GM18907 (cell line): ENCODE measurements at regions not wholly inside any gene's neighbourhood (a gene's known extent, or its start where the extent isn't known, plus 50 kb on each side); places are given as distances from the start of the nearest gene placed in this dataset.
A peak's percentile ranks its signal among the peaks of the same experiment; 100 is the strongest.

Experiments used
- ATAC-seq: cut with Tn5 transposase; IDR thresholded peaks from one replicate; pipeline ENCODE4 v1.9.1; 2021; ENCODE audit warnings: mild to moderate bottlenecking, moderate library complexity; ENCODE audit not compliant: unreplicated experiment

DNA sequence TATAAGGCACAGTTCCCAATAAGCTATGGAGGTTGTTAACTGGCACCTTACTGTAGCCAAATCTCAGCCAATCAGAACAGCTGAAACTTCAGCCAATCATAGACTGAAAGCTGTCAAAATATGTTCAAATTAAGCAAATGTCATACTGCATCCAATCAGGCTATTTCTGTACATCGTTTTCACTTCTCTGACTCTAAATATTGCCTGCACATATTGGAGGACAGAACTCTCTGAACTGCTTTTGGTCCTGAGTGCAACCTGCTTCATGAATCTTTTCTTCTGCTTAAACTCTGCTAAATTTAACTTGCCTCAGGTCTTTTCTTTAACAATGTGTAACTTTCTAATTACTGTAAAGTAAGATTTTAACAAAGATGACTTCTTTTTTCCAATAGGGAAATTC lies 1198.9 kb upstream of the PCDH7 start:
- ATAC-seq = no peak

DNA sequence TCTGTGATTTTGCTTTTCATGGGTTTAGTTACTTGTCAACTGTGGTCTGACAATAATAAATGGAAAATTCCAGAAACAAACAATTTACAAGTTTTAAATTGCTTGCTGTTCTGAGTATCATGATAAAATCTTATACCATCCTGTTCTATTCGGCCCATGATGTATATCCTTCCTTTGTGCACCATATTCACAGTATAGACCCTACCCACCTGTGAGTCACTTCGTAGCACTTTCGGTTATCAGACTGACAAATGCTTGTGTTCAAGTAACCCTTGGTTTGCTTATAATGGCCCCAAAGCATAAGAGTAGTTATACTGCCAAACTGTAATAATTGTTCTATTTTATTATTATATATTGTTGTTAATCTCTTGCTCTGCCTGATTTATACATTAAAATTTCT lies 1183.4 kb upstream of the PCDH7 start:
- no peak for ATAC-seq

DNA sequence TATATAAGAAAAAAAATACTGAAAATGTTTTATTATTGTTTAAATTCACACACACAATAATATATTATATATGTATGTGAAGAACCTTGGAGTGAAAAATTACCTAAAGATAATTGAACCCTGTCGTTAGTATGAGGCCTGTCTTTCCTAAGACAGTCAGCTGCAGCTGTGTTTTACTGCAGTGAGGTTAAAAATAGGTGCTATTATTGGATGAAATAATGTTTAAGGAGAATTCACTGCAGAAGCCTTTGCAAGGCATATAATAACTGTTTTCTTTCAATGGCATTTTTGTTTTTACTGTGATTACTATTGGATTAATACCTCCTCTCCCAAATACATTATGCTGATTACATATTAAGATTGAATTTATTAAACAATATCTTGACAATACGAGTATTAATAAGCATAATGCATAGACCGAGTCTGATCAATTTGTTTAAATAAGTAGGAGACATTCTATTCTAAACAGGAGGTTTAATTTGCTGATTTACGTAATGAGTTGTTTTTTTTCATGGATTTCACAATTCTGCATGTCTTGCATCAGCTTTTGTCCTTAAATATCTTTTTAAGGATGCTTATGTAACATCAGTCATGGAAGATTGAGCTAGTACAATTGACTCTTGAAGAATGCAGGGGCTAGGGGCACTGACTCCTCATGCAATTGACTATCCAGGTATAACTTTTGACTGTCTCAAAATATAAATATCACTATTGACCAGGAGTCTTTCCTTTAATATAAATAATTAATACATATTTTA lies 1181.1 kb upstream of the PCDH7 start:
- ATAC-seq = no peak

DNA sequence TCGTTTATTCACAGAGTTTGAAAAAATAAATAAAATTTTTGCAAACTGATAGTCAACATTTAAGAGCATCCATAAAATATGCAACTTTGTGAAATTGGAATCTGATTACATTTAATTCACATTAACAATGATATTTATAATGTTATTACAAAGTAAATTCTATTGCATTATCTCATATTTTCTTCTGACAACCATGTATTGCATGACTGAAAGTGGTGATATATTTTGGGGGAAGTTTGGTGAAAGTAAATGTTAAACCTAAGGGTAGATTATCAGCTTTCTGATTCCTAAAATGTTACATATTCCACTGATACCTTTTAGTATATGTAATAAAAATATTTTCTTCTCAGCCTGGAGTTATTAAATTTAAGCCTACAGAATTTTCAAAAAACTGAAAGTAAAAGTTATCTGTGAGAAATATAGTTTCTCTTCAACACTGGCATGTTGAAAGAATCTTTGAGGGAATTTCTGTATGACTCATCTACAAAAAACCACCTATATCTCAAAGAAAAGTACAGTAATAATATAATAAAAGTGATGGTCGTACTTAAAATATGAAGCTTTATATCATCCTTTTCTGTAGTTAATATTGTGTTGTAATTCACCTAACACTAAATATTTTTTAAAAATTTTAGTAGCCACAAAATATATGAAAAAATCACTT lies 1179.6 kb upstream of the PCDH7 start:
- ATAC-seq = peak; percentile 72

DNA sequence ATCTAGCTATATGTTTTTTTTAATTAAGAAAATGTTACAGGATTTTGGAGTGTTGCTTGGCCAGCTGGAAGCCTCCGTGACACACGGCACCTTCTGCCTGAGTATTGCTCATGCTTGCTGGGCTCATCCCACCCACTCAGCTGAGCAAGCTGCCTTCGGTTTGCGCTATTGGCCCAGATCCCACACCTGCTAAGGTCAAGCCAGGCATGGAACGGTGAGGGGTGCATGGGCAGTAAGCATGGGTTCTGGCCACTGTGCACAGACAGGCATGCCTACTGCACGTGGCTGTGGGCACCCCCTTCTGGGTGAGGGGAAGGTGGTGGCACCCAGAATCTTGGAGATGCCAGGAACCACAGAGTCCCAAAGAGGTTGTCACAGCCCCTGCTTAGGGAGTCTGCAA lies 1178.4 kb upstream of the PCDH7 start:
- no peak for ATAC-seq

DNA sequence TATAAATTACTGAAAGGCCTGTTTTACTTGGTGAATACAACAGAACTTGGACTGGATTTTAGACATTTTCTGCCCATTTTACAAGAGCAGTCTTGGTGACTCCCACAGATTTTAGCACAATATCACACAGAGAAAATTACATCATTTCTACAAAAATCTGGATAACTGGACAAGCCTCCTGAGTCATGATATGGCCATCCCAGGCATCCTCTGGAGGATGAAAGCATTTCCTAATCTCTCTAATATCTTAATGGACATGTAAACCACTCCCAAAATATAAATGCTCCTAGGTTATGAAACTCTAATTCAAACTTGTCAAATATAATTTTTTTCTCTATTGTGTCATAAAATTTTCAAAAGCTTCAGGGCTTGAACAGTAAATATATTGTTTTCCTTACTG lies 1170.8 kb upstream of the PCDH7 start:
- ATAC-seq = no peak

DNA sequence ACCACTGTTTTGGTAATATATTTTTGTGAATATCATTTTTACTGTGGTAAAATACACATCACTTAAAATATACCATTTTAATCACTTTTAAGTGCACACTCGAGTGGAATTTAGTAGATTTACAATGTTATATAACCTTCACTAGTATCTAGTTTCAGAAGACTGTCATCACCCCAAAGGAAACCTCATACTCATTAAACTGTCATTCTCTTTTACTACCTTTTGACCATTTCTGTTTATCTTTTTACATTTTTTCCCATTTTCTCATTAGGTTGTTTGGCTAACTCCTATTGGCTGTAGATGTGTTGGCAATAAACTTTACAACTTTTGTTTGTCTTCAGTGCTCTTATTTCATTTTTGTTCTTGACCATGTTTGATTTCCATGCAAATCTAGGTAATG lies 1168.3 kb upstream of the PCDH7 start:
- no peak for ATAC-seq

DNA sequence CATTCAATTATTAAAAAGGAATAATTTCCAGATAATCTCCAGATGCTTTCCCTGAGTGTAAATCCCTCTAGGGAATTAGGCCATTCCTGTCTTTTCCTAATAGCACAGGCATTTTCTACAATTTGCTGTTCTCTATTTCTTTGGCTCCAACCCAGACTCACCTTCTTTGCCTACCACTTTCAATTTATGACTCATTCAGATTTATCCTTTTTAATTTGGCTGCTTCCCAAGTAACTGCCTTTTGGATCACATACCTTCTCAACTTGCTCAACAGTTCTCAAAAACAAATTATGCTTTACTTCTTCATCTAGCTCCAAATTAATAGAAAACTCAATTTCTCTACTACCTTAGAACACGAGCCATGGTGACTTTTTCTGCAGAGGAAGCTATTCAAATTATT lies 1166.3 kb upstream of the PCDH7 start:
- ATAC-seq = no peak

DNA sequence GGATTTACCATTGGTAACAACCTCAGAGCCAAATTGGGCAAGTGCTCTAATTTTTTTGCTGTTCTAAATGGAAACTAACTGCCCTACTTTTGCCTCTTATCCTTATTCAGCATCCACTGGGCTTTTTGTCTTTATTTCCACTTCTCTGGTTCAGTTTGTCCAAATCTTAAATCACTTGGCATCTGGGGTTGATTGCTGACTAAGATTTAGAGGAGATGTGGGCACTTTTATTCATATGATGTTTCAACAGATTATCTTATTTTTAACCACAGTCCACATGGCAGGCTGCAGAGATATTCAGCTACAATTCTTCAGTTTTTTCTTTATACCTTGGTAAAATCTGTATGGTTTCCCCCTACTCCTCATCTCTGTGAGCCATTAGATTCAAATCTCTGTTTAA lies 1161.4 kb upstream of the PCDH7 start:
- ATAC-seq = no peak

DNA sequence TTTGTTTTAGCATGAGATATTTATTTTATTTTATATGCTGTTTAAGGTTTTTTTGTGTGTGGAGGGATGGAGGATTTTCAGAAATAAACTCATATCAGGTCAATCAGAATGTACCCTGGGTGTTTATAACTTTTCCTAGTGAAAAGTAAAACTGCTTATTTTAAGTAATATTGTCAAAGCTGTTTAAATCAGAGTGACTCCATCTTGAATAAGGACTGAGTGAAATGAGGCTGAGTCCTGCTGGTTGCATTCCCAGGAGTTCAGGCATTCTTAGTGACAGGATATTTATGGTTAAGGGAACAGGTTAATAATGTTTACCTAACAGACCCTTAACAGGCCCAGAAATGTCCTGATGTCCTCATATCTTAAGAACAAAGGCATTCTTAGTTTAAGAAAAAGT lies 1160.9 kb upstream of the PCDH7 start:
- no peak for ATAC-seq

DNA sequence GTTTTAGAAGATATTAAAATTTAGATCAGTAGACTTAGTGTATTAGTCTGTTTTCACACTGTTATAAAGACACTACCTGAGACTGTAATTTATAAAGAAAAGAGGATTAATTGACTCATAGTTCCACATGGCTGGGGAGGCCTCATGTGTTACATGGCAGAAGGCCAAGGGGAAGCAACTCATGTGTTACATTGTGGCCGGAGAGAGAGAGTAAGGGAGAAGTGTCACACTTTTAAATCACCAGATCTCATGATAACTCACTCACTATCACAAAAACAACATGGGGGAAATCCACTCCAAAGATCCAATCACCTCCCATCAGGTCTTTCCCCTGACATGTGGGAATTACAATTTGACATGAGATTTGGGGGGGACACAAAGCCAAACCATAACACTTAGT lies 1159.7 kb upstream of the PCDH7 start:
- no peak for ATAC-seq

DNA sequence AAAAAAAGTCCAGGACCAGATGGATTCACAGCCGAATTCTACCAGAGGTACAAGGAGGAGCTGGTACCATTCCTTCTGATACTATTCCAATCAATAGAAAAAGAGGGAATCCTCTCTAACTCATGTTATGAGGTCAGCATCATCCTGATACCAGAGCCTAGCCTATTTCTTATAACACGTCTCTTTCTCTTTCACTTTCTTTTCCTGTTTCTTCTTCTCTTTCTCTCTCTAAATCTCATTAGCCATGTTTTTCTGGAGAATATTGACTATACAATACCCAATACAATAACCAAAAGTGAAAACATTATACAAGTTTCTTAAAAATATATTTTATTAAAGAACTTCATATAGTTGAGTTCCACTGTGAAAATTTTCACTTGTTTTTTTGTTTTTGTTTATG lies 1154.9 kb upstream of the PCDH7 start:
- ATAC-seq = no peak

DNA sequence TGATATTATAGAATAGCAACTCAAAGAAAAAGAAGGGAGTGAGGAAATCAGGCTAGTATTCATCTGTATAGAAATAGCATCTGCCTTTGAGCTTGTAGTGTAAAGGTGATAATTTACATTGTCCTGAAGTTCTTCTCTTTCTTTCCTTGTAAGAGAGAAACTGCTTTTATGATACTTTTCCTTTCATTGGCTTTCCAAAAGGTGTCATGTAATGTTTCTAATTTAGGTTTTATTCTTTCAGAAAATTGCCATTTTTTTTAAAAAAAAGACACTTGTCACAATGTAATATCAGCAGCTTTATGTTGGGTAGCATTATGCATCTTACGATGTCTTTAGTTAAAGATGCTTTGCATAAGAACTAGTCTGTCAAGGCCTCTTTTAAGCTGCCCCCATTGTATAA lies 1153.8 kb upstream of the PCDH7 start:
- ATAC-seq = no peak

DNA sequence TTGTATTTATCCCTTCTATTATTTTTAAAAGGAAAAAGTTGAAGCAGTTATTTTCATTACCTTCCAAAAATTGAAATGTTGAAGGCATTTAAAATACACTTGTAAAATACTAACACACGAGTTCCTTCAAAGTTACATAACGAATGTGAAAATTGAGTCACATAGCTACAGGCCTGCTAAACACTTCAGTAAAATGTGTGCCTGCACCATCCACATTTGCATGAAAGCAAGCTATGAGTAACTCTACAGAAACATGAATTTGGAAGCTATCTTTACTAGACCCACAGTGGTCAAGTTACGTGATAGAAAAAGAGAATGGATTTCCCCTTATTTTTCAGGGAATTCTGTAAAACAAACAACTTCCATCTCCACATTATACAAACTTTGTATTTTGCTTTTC lies 1148.8 kb upstream of the PCDH7 start:
- ATAC-seq = no peak

DNA sequence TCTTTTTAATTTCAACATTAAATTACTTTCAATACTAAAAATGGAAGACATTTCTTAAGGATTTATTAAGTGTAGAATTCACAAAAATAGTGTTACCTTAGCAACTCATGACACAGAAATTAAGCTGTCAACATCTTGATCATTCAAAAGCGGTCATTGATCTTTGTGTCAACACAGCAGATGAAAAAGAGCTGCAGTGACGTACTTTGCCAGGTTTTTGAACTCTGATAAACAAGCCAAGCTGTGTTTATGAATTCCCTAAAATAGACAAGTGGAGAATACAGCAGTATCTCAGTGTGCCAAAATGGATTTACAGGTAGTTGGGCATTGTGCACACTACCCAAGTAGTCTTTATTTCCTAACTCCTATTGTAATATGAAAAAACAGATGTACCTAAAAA lies 1141.8 kb upstream of the PCDH7 start:
- no peak for ATAC-seq

DNA sequence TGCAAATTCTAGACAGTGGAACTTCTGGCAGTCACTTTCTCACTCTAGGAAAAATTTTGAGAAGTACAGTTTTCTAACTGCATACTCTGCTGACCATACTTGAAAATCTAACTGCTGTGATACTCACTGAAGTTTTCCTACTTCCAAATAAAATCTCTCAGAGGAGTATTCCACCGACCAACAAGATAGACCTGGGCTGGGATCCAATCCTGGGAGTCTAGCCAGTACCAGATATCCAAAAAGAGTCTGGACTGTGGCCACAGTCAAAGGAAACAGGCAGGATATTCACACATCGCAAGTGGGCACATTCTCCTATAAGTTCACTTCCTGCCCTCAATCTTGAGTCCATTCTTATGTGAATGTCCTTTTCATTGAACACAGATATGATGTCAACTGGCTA lies 1138.7 kb upstream of the PCDH7 start:
- no peak for ATAC-seq

DNA sequence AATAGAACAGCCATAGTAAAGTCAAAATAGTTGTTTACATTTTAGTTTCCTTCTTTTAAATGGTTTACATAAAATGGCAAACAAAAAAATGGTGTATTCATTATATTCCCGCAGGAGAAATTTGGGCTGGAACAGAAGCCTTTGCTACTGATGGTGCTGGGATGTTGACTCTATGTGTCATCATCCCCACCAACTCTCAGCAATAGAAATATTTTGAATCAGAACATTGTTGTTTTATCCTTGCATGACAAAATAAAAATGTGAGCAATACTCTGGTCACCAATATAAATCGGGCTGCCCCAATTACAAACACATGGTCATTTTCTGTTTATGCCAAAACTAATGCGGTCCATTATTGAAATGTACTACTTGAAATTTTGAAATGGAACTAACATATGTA lies 1131.6 kb upstream of the PCDH7 start:
- ATAC-seq = no peak

DNA sequence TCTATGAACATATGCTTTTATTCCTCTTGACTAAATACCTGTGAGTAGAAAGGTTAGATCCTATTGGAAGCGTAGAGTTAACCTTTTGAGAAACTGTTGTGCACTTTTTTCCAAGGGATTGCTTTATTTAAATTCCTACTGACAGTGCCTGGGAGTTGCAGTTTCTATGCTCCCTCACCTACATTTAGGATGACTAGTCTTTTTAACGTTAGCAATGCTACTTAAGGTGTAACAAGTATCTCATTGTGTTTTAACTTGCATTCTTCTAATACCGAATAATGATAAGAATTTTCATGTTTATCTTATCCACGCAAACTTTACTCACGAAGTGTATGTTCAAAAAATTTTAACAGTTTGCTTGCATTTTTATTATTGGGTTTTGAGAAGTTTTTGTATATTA lies 1123.9 kb upstream of the PCDH7 start:
- ATAC-seq = no peak

DNA sequence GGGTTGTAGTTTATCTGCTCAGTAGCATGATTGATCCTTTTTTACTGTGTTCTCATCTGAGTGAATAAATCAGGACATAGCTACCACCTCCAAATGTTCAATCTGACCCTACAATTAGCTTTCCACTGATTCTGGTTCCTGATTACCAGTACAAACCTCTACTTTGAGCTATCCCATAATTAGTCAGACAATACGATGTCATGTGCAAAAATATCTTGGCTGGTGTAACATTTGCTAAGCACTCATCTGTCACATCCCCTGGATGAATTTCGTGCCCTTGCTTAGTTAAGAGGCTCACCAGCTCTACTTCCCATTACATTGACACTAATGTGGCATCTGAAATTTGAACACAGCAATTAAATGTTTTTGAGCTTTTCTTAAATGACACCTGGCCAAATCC lies 1101.0 kb upstream of the PCDH7 start:
- no peak for ATAC-seq

DNA sequence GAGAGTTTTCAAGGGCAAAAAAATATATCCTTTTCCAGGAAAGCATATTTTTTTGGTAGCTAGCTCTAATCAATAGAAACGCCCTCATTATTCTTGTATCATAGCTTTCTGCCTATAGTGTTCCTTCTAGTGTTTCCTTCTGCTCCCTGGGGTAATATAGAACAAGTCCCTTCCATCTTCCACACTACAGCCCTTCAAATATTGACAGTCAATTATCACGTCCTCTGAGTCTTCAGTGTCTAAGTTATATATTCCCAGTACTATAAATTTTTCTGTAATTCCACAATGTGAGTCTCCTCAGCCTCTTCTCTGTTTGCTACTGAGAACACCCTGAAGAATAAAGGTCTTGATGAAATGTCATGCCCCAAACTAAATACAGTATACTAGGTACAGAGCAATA lies 1088.0 kb upstream of the PCDH7 start:
- no peak for ATAC-seq

DNA sequence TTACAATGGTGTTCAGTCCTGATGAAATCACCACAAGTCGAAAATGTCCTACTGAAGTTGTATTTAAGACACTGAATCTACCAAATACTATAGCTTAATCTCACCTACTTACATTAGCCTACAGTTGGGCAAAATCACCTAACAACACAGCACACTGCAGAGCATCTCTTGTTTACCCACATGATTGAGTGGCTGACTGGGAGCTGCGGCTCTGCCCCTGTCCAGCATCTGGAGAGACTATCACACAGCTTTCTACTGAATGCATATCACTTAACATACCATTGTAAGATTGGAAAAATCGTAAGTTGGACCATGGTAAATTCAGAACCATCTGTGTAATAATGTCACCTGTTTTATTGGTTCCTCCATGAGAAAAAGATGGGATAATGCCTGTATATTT lies 1083.2 kb upstream of the PCDH7 start:
- no peak for ATAC-seq

DNA sequence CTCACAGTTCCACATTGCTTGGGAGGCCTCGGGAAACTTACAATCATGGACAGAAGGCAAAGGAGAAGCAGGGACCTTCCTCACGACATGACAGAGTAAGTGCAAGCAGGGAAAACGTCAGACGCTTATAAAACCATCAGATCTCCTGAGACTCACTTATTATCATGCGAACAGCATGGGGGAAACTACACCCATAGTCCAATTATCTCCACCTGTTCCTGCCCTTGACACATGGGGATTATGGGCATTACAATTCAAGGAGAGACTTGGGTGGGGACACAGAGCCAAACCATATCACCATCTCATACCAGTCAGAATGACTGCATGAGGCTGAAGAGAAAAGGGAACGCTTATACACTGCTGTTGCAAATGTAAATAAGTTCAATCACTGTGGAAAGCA lies 1066.9 kb upstream of the PCDH7 start:
- ATAC-seq = no peak

DNA sequence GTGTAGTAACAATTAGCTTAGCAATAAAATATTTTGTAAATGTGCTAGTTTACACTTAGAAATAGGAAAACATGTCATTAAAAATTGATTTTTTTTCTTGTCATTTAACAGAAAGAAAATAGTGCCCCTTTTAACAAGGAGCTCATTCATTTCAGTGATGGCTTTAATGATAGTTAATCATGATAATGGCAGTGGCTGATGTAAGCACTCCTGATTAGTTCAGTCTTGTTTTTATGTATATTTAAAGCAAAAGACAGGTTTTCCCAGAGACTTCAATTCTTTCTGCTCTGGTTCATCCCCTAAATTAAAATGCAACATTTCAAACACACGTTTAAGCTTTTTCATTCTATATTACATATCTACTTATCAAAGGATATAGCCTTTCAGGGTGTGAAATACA lies 1039.5 kb upstream of the PCDH7 start:
- no peak for ATAC-seq
